ENCODE measurements at regions not wholly inside any gene's neighbourhood (a gene's known extent, or its start where the extent isn't known, plus 50 kb on each side); places are given as distances from the start of the nearest gene placed in this dataset.
"Not testable (repeated sequence)": the region's sequence is repeated elsewhere in the genome, so short reads cannot be mapped to it uniquely, and the experiment has no call there.

DNA sequence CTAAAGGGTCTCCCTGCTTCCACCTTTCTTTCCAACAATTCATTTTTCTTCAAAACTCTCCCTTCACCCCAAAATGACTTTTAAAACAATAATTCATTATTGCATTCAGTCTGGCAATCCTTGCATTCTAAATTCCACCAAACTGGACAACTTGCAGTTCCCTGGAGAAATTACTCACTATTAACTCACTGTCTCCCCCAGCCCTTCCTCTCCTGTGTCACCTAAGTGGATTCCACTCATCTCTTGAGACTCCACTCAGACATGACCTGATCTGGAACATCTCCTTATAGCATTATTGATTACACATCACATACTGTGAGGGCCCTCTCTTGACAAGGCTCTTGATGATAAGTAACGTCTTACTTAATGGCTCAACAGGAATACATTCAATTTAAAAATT lies 257.1 kb downstream of the BRINP2 start:
- DNase-seq: no peak

GRCh38 chr1:177426497-177426896 lies 255.7 kb downstream of the BRINP2 start:
- peak in 1 of 56 donors; percentile 20 for DNase-seq

DNA sequence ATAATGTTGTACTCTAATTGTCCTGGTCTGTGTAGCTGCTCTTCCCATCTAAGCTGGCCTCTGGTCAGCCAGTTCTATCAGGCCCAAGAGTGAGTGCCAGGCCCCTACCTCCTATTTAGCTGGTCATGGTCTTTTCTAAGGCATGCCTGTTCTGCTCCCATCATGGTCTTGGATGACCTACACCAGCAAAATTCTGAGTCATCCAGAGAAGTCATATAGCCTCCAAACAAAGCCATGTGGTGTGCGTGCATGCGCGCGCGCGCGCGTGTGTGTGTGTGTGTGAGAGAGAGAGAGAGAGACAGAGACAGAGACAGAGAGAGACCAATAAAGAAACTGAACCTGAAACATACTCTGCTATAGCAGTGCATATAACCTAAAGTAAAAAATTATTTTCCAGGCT lies 254.4 kb downstream of the BRINP2 start:
- DNase-seq: no peak

DNA sequence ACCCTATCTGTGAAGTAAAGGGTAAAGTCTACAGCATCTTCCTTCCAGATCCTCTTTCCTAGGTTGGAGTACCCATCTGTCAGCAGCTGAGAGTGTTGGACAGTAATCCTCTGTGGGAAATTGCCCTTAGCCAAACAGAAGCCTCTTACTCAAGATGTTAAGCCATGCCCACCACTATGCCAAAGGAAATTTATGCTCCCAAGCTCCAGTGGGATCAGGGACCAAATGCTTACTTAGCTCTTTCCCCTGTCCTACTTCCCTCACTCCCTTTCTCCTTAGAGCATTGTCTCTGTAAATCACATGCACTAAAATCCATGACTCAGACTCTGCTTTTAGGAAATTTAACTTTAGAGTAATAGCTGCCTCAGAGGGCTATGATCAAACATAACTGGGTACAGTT lies 254.0 kb downstream of the BRINP2 start:
- no peak for DNase-seq

GRCh38 chr1:177423090-177423489 lies 252.3 kb downstream of the BRINP2 start:
- DNase-seq: no peak

DNA sequence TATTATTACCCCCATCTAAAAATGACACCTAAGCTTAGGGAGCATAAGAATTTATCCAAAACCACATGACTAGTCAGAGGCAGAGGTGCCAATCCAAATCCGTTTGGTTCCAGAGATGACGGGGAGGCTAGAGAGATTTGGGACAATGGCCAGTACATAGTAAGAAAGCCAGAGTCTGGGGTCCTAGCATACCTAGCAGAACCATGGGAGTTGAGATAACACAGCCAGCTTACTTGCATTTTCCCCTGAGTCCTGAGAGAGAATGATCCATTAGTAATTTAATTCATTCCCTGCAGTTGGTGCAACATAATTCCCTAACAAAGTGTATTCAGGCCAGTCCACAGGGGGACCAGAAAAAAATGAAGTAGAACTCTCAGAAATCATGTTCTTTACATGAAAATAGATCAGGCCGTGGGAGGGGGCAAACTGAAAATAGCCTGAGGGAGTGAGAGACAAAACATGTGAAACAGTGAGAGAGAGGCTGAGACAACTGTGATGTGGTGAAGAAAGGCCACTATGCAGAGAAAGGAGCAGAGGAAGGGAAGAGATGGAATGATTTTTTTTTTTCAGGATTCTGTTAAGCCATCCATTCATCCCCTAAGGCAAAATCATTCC lies 243.3 kb downstream of the BRINP2 start:
- peak in 1 of 56 donors; percentile 17 for DNase-seq

DNA sequence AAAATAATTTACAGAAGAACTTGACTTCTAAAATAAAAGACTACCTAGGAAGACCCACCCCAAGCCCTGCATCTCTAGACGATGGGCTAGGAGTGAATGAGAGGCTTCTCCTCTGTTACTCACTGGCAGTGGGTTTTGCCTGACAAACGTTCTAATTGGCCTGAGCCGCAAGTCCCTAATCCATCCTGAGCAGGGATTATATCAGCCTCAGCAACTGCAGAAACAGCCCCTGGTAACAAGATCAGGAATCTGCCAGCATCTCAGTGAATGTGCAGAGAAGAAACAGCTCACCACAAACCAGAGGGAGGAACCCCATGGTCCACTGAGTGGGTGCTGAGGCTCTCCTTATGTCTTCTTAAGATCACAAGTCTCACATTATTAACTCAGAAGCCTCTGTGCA lies 240.6 kb downstream of the BRINP2 start:
- no peak for DNase-seq

DNA sequence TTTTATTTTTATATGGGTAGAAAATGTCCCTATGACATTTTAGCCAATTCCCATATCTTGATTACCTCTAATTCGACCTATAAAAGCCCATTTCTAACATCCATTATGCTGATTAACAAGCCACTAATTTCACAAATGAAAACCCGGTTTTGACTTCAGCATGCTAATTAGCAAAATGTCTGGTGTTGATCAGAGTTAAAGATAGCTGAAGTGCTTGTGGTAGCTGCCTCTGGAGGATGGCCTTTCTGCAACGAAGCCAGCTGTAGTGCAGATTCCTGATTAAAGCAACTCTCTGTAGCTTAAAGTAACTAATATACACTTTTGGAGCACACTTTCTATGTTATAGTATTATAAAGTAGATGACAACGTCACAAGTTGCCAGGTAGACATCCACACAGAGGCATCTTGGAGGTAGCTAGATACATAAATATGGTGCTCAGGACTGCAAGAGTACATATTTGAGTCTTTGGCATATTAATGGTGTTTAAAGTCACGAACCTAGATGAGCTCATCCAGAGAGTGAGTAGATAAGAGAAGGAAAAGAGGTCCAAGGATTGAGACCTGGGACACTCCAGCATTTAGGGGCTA lies 239.5 kb downstream of the BRINP2 start:
- no peak for DNase-seq

DNA sequence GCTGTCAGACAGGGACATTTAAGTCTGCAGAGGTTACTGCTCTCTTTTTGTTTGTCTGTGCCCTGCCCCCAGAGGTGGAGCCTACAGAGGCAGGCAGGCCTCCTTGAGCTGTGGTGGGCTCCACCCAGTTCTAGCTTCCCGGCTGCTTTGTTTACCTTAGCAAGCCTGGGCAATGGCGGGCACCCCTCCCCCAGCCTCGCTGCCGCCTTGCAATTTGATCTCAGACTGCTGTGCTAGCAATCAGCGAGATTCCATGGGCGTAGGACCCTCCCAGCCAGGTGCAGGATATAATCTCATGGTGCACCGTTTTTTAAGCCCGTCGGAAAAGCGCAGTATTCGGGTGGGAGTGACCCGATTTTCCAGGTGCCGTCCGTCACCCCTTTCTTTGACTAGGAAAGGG lies 235.6 kb downstream of the BRINP2 start:
- not testable (repeated sequence) for DNase-seq

- DNase-seq: no peak
Observed at GRCh38 chr1:177392336-177392735, 221.6 kb downstream of the BRINP2 start.

- DNase-seq: no peak
Observed at GRCh38 chr1:177385760-177386698, 215.3 kb downstream of the BRINP2 start.

GRCh38 chr1:177384461-177384860 lies 213.7 kb downstream of the BRINP2 start:
- DNase-seq: no peak

- no peak for DNase-seq
Observed at GRCh38 chr1:177383715-177384114, 213.0 kb downstream of the BRINP2 start.

DNA sequence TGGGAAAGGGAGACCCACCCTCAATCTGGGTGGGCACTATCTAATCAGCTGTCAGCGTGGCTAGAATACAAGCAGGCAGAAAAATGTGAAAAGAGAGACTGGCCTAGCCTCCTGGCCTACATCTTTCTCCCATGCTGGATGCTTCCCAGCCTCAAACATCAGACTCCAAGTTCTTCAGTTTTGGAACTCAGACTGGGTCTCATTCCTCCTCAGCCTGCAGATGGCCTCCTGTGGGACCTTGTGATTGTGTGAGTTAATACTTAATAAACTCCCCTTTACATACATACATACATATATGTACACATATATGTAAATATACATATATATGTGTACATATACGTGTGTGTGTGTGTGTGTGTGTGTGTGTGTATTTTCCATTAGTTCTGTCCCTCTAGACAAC lies 207.1 kb downstream of the BRINP2 start:
- no peak for DNase-seq

- DNase-seq: no peak
Observed at GRCh38 chr1:177368255-177368654, 197.5 kb downstream of the BRINP2 start.

DNA sequence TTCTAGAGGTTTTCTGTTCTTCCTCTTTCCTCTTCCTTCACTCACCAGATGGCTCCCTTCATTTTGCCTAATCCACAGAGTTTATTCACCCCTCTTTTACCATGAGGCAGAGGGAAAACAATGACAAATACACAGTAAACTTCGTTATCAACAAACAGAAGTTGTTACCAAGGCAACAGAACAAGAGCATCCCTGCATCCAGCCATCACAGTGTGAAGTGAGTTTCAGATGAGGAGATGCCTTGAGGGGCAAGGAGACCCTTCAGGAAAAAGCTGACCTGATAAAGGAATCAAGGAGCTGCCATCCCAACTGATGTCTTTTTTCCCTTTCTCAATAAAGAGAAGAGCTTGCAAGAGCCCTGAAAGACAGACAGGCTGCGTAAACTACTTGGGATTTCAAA lies 195.3 kb downstream of the BRINP2 start:
- DNase-seq: no peak

DNA sequence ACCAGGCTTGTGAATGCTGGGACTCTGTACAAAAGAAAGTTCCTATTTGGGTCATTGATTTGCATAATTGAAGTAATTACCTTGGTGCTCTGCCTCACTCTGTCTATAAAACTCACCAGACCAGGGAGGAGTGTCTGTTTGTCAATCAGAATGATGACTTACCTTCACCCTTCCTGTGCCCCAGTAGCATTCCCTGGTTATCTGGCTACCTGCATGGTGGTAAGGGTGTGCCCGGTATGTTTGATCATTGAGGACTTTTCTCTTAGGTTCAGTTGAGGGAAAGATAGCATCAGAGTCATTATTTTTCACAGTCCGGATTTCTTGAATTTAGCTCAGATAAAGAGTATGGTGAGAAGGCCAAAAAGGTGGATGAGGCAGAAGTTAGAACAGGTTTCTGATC lies 190.0 kb downstream of the BRINP2 start:
- no peak for DNase-seq

DNA sequence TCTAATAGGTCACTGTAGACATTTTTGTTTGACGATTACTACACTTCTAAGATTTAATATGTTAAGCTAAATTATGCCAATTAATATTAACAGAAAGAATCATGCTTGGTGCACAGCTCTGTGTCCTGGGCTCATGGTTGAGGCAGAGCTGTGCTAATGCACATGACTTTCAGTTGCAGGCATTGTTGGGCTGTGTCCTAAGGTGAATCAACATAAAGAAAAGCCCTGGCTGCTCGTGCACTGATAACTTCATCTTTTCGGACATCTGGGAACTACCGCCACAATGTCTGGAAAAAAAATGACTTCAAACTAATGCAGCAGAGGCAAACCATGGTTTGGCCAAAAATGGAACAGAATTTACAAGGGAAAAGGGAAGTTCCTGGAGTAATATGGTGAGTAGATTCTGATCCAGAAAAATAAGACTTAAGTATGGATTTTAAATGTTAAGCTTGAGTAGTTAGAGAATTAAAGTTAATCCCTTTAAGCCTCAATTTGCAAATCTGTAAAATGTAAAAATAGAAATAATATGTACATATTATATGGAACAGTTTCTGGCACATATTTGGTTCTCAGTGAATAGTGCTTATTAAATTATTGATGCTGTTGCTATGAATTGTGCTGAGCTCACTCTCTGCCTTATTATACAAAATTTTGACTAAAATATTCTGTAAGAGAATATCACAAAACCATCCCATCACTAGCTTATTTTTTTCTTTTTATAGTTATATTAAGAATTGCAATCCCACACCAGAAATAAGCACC lies 186.1 kb downstream of the BRINP2 start:
- DNase-seq: no peak

DNA sequence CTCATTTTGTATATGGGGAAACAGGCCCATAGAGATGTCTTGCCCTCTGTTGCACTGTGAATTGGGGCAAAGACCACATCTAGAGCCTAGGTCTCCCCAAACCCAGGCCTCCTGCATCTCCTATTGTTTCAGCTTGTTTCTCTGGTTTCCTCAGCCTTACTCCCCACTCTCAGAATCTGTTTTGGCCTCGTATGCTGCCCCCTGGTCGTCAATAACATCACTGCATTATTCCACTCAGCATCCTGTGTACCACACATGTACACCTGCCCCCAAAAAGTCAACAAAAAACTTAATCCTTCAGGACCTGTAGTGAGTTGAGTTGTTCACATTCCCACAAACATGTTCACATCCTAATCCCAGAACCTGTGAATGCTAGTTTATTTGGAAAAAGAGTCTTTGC lies 184.8 kb downstream of the BRINP2 start:
- DNase-seq: peak in 22 of 56 donors; percentile 4 to 70 (median 27)

GRCh38 chr1:177354247-177354646 lies 183.5 kb downstream of the BRINP2 start:
- DNase-seq: no peak

DNA sequence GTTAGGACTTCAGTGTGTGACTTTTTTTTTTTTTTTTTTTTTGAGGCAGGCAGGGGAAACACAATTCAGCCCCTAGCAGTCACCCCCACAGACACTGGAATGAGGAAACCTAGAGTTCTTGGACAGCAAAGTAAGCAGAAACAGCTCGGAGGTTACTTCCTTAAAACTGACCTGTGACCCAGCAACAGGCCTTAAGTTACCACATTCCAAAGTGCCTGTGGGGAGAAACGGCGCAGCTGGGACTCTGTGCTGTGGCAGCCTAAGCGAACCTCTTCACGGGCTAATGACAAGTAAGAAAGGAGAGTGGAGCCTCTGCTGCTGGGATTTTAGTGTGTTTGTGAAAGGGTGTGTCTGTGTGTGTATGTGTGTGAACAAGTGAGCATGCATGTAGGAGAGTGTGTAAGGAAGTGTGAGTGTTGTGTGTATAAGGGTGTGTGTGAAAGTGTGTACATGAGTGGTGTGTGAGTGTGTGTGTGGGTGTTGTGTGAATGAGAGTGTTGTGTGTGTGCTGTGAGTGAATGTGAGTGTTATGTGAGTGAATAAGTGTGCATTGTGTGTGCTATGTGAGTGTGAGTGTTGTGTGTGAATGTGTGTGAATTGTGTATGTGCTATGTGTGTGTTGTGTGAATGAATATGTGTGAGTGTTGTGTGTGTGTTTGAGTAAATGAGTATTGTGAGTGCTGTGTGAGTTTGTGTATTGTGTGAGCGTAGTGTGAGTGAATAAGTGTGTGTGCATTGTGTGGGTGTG lies 180.8 kb downstream of the BRINP2 start:
- peak in 1 of 56 donors; percentile 18 for DNase-seq

Measured in amygdala (tissue), 56 donors.